DOHH2 (cell line): ENCODE measurements at regions not wholly inside any gene's neighbourhood (a gene's known extent, or its start where the extent isn't known, plus 50 kb on each side); places are given as distances from the start of the nearest gene placed in this dataset.

Source experiments
- H3F3A ChIP-seq: fragments of 200-600 bp; sonication (generic), shearing (Covaris generic); 2 replicates; pipeline ENCODE4 v1.6.0; 2016; ENCODE audit warnings: antibody characterized with exemption, mild to moderate bottlenecking; ENCODE audit not compliant: control insufficient read depth, insufficient read depth
- H3K27ac ChIP-seq: fragments of 200-600 bp; sonication (generic); 2 replicates; pipeline ENCODE4 v1.5.1; 2014; ENCODE audit warnings: low read depth, mild to moderate bottlenecking, low read length, moderate library complexity
- H3K27me3 ChIP-seq: fragments of 200-600 bp; sonication (generic); 2 replicates; pipeline ENCODE4 v1.6.1; 2014; ENCODE audit warnings: mild to moderate bottlenecking, low read length, mixed read lengths; ENCODE audit not compliant: control insufficient read depth
- H3K36me3 ChIP-seq: fragments of 200-600 bp; sonication (generic); 2 replicates; pipeline ENCODE4 v1.6.1; 2014; ENCODE audit warnings: mild to moderate bottlenecking, low read length, moderate library complexity, mixed read lengths; ENCODE audit not compliant: control insufficient read depth
- H3K4me1 ChIP-seq: fragments of 200-600 bp; sonication (generic); 2 replicates; pipeline ENCODE4 v1.6.1; 2014; ENCODE audit warnings: mild to moderate bottlenecking, low read length, mixed read lengths; ENCODE audit not compliant: control insufficient read depth
- H3K4me2 ChIP-seq: fragments of 200-600 bp; sonication (generic); 2 replicates; pipeline ENCODE4 v1.6.0; 2014; ENCODE audit warnings: mild to moderate bottlenecking, low read length, moderate library complexity
- H3K4me3 ChIP-seq: fragments of 200-600 bp; sonication (generic); 2 replicates; pipeline ENCODE4 v1.5.1; 2014; ENCODE audit warnings: mild to moderate bottlenecking, low read length, mixed read lengths
- H3K79me2 ChIP-seq: fragments of 200-600 bp; sonication (generic); 2 replicates; pipeline ENCODE4 v1.6.1; 2014; ENCODE audit warnings: mild to moderate bottlenecking, low read length, mixed read lengths; ENCODE audit not compliant: control insufficient read depth
- H3K9me2 ChIP-seq: fragments of 200-600 bp; sonication (generic); replicated peaks from 2 replicates; pipeline ENCODE4 v1.6.1; 2014; ENCODE audit warnings: mild to moderate bottlenecking, low read length, mixed read lengths; ENCODE audit not compliant: control insufficient read depth
- H3K9me3 ChIP-seq: fragments of 200-600 bp; sonication (generic); 2 replicates; pipeline ENCODE4 v1.6.1; 2014; ENCODE audit warnings: antibody characterized with exemption, low read length, mixed read lengths; ENCODE audit not compliant: control insufficient read depth, insufficient read depth
- H4K20me1 ChIP-seq: fragments of 200-600 bp; sonication (generic); 2 replicates; pipeline ENCODE4 v1.6.0; 2014; ENCODE audit warnings: low read depth, mild to moderate bottlenecking, antibody characterized with exemption, low read length, moderate library complexity; ENCODE audit not compliant: control insufficient read depth, insufficient read depth
- CTCF ChIP-seq: fragments of 200-600 bp; sonication (generic); IDR thresholded peaks from one replicate; pipeline ENCODE4 v1.5.1; 2014; ENCODE audit warnings: antibody characterized with exemption, mild to moderate bottlenecking, low read depth, low read length; ENCODE audit not compliant: poor library complexity, severe bottlenecking
- EZH2phosphoT487 ChIP-seq: fragments of 200-600 bp; sonication (generic); IDR thresholded peaks from 2 replicates; pipeline ENCODE4 v1.6.1; 2017; ENCODE audit warnings: borderline replicate concordance, mild to moderate bottlenecking, antibody characterized with exemption, low read length, moderate library complexity, mixed read lengths

- Histone ChIP-seq H3K27ac (no peak overlapping the region), H3K36me3 (no peaks in the 10 kb centered on the region), H3K9me2 (no peaks in the 10 kb centered on the region), H3K27me3 (peaks cover 9% of the 10 kb centered on the region), H3K79me2 (no peaks in the 10 kb centered on the region), H3K4me2 (no peak overlapping the region), H3F3A (no peaks in the 10 kb centered on the region), H4K20me1 (no peaks in the 10 kb centered on the region), H3K9me3 (no peaks in the 10 kb centered on the region), H3K4me1 (no peaks in the 10 kb centered on the region; the same call in 1 of the 2 replicates), H3K4me3 (no peak overlapping the region)
- TF ChIP-seq EZH2phosphoT487 (no peak), CTCF (no peak)
These were observed 110.7 kb downstream of the PTCSC3 start for GRCh38 chr14:36065831-36066230.

GRCh38 chr14:36059531-36059930, 117.0 kb downstream of the PTCSC3 start:
- Histone ChIP-seq H3K4me1 (no peaks in the 10 kb centered on the region), H3K9me3 (no peaks in the 10 kb centered on the region), H3K27me3 (peaks cover 16% of the 10 kb centered on the region), H3K9me2 (no peaks in the 10 kb centered on the region), H3K4me3 (no peak overlapping the region), H3K79me2 (no peaks in the 10 kb centered on the region), H3K27ac (no peak overlapping the region), H3F3A (no peaks in the 10 kb centered on the region), H4K20me1 (no peaks in the 10 kb centered on the region), H3K36me3 (no peaks in the 10 kb centered on the region), H3K4me2 (no peak overlapping the region)
- TF ChIP-seq EZH2phosphoT487 (no peak), CTCF (no peak)

DNA sequence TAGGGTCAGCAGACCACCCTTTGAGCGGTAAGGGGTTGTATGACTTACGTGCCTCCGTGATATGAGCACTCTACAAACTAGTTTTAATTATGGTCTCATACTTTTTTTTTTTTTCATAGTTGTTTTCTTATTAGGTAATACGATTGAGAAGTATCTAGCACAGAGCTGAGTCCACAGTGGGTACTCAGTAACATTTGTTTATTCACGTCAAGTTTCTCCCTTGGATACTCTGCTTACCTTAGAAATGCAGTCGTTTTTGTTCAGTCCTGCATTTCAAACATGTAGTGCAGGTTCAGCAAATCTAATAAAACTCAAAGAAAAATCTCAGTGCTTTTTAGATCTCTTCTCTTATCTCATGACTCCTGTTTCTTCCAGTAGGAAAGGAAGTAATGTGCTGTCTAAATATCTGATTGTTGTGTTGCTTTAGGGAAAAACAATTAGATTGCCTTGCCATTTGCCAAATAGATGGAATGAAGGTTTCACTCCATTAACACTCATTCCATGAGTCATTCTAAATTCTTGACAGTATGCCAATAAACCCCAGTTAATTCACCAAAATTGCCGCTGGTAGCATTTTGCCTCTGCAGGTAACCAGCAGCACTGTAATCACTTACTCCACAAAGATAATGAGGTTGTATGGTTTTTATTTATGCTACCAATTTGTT, 118.9 kb downstream of the PTCSC3 start:
- no peaks in the 10 kb centered on the region for H3F3A ChIP-seq
- H3K36me3 ChIP-seq, result no peaks in the 10 kb centered on the region
- H3K4me3 ChIP-seq, result no peak overlapping the region
- no peaks in the 10 kb centered on the region for H3K9me3 ChIP-seq
- no peaks in the 10 kb centered on the region for H4K20me1 ChIP-seq
- H3K27me3 ChIP-seq, result peaks cover 19% of the 10 kb centered on the region
- H3K4me2 ChIP-seq, result no peak overlapping the region
- no peak for TF ChIP-seq CTCF
- TF ChIP-seq EZH2phosphoT487, result no peak
- no peaks in the 10 kb centered on the region for H3K4me1 ChIP-seq
- H3K79me2 ChIP-seq, result no peaks in the 10 kb centered on the region
- H3K27ac ChIP-seq, result no peak overlapping the region
- no peaks in the 10 kb centered on the region for H3K9me2 ChIP-seq
